ENCODE measurements at regions not wholly inside any gene's neighbourhood (a gene's known extent, or its start where the extent isn't known, plus 50 kb on each side); places are given as distances from the start of the nearest gene placed in this dataset.

- no peaks in the 10 kb centered on the region for H3K9me3 Mint-ChIP-seq
- peaks cover 19% of the 10 kb centered on the region for H3K4me1 Mint-ChIP-seq
- no peak overlapping the region for H3K27ac Mint-ChIP-seq
- H3K27me3 Mint-ChIP-seq (ENCODE audit: low read depth), result no peaks in the 10 kb centered on the region
- TF ChIP-seq CTCF (IDR thresholded peaks at IDR 0.05; ENCODE audit: unreplicated experiment in 3 of 3), result no peak
- H3K4me3 Mint-ChIP-seq, result no peak overlapping the region
- no peaks in the 10 kb centered on the region for H3K36me3 Mint-ChIP-seq (ENCODE audit: low read depth)
Measured at GRCh38 chr1:216826214-216826613, 103.0 kb upstream of the ESRRG start.

DNA sequence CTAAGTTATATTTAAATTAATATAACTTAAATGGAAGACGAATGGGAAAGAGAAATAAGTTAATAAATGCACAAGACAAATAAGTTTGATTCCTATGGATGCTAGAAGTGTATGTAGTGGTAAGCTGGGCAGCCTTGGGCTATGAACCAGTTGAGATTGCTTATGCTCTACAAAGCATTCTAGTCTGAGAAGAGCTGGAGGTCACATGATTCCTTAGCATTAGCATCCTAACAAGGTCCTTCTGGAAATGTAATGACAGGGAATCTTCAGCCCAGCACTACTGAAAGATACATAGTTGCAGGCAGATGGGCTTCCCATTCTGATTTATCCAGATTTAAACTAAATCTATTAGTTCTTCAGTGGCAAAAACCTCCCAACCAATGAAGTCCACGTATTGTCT lies 102.3 kb upstream of the ESRRG start:
- Mint-ChIP-seq H3K27me3 (ENCODE audit: low read depth) (no peaks in the 10 kb centered on the region), H3K9me3 (no peaks in the 10 kb centered on the region), H3K4me3 (no peak overlapping the region), H3K27ac (no peak overlapping the region), H3K4me1 (peaks cover 22% of the 10 kb centered on the region), H3K36me3 (ENCODE audit: low read depth) (no peaks in the 10 kb centered on the region)
- TF ChIP-seq CTCF (IDR thresholded peaks at IDR 0.05; ENCODE audit: unreplicated experiment in 3 of 3), result no peak

DNA sequence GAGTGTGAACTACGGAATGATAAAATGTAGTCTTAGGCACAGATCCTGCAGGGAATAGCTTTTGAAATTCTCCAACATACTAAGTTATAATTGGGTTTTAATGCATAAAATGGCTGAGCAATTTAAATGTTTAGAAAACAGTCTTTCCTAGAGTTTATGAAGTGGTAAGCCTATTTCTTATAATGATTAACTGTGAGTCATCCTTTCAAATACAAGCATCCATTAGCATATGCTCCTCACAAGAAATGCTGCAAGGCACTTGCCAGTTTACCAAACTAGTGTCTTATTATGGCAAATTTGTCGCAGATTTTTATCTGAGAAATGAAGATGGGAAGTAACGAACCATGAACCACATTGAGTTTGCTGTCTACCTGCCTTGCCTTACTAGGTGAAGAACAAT lies 101.3 kb upstream of the ESRRG start:
- Mint-ChIP-seq H3K4me3 (no peak overlapping the region), H3K9me3 (no peaks in the 10 kb centered on the region), H3K27ac (peak overlapping the region; percentile 69 to 89 (median 78)), H3K4me1 (peaks cover 28% of the 10 kb centered on the region), H3K27me3 (ENCODE audit: low read depth) (no peaks in the 10 kb centered on the region), H3K36me3 (ENCODE audit: low read depth) (no peaks in the 10 kb centered on the region)
- TF ChIP-seq CTCF (IDR thresholded peaks at IDR 0.05; ENCODE audit: unreplicated experiment in 3 of 3), result no peak

- Mint-ChIP-seq H3K27ac (peak overlapping the region in 2 of 3 experiments; percentile 69 to 89), H3K9me3 (no peaks in the 10 kb centered on the region), H3K27me3 (ENCODE audit: low read depth) (no peaks in the 10 kb centered on the region), H3K36me3 (ENCODE audit: low read depth) (no peaks in the 10 kb centered on the region), H3K4me3 (no peak overlapping the region), H3K4me1 (peaks cover 31% of the 10 kb centered on the region)
- no peak for TF ChIP-seq CTCF (IDR thresholded peaks at IDR 0.05; ENCODE audit: unreplicated experiment in 3 of 3)
Measured at GRCh38 chr1:216823731-216824130, 100.5 kb upstream of the ESRRG start.

- TF ChIP-seq CTCF (IDR thresholded peaks at IDR 0.05; ENCODE audit: unreplicated experiment in 3 of 3), result no peak
- H3K4me3 Mint-ChIP-seq, result no peak overlapping the region
- H3K27me3 Mint-ChIP-seq (ENCODE audit: low read depth), result no peaks in the 10 kb centered on the region
- H3K9me3 Mint-ChIP-seq, result no peaks in the 10 kb centered on the region
- no peak overlapping the region for H3K27ac Mint-ChIP-seq
- H3K36me3 Mint-ChIP-seq (ENCODE audit: low read depth), result no peaks in the 10 kb centered on the region
- peaks cover 40% of the 10 kb centered on the region for H3K4me1 Mint-ChIP-seq
Measured at GRCh38 chr1:216822480-216822879, 99.3 kb upstream of the ESRRG start.

- Mint-ChIP-seq H3K4me1 (peaks cover 61% of the 10 kb centered on the region), H3K27me3 (ENCODE audit: low read depth) (no peaks in the 10 kb centered on the region), H3K4me3 (no peak overlapping the region), H3K36me3 (ENCODE audit: low read depth) (no peaks in the 10 kb centered on the region), H3K27ac (peak overlapping the region; percentile 11 to 34 (median 26)), H3K9me3 (no peaks in the 10 kb centered on the region)
- no peak for TF ChIP-seq CTCF (IDR thresholded peaks at IDR 0.05; ENCODE audit: unreplicated experiment in 3 of 3)
Measured at GRCh38 chr1:216820345-216820744, 97.1 kb upstream of the ESRRG start.
